Mesodermal cell (in vitro differentiated cells): ENCODE measurements at regions not wholly inside any gene's neighbourhood (a gene's known extent, or its start where the extent isn't known, plus 50 kb on each side); places are given as distances from the start of the nearest gene placed in this dataset.

Experiments
- H3K27ac ChIP-seq: 2 replicates; pipeline ENCODE4 v1.7.0; 2013; ENCODE audit warnings: mild to moderate bottlenecking, low read depth, low read length, moderate library complexity; ENCODE audit not compliant: severe bottlenecking
- H3K36me3 ChIP-seq: 2 replicates; pipeline ENCODE4 v1.7.1; 2013; ENCODE audit warnings: mild to moderate bottlenecking, low read length, moderate library complexity; ENCODE audit not compliant: control insufficient read depth, insufficient read depth
- H3K4me1 ChIP-seq: one replicate; pipeline ENCODE4 v1.7.1; 2013; ENCODE audit warnings: mild to moderate bottlenecking, low read length; ENCODE audit not compliant: insufficient read depth, control insufficient read depth, poor library complexity, severe bottlenecking
- H3K4me3 ChIP-seq: 2 replicates; pipeline ENCODE4 v1.7.0; 2013; ENCODE audit warnings: low read length, control low read depth, mild to moderate bottlenecking; ENCODE audit not compliant: insufficient read depth, poor library complexity, severe bottlenecking; ENCODE audit errors: extremely low read depth
- H3K9me3 ChIP-seq: 2 replicates; pipeline ENCODE4 v1.7.1; 2013; ENCODE audit warnings: mild to moderate bottlenecking, low read length, moderate library complexity; ENCODE audit not compliant: control insufficient read depth
- WGBS, 2 experiments: methylation state at CpG; one replicate each; pipeline ENCODE4 v1.1.5; 2013; ENCODE audit warnings: missing lambda C conversion rate in 2 of 2; ENCODE audit not compliant: insufficient coverage in 2 of 2; 5-methylcytosine and 5-hydroxymethylcytosine counted together

GRCh38 chr16:85999778-86000177, 100.8 kb downstream of the IRF8 start:
- no peaks in the 10 kb centered on the region for H3K36me3 ChIP-seq
- H3K4me1 ChIP-seq = no peaks in the 10 kb centered on the region
- WGBS, 2 experiments = 95 to 100% methylated on average over 2 to 3 of the region's 4 CpGs
- no peak overlapping the region for H3K4me3 ChIP-seq
- no peaks in the 10 kb centered on the region for H3K9me3 ChIP-seq
- H3K27ac ChIP-seq = no peak overlapping the region

GRCh38 chr16:86002178-86002900, 103.4 kb downstream of the IRF8 start:
- H3K9me3 ChIP-seq = no peaks in the 10 kb centered on the region
- 90 to 94% methylated on average over 2 to 3 of the region's 6 CpGs for WGBS, 2 experiments
- H3K36me3 ChIP-seq = no peaks in the 10 kb centered on the region
- H3K27ac ChIP-seq = no peak overlapping the region
- no peaks in the 10 kb centered on the region for H3K4me1 ChIP-seq
- no peak overlapping the region for H3K4me3 ChIP-seq

- Histone ChIP-seq H3K4me3 (no peak overlapping the region), H3K27ac (no peak overlapping the region), H3K9me3 (no peaks in the 10 kb centered on the region), H3K36me3 (no peaks in the 10 kb centered on the region), H3K4me1 (no peaks in the 10 kb centered on the region)
- no CpG with 5 or more reads among the region's 3 CpGs for WGBS, 2 experiments
These were observed 108.6 kb downstream of the IRF8 start for GRCh38 chr16:86007524-86007923.

- Histone ChIP-seq H3K9me3 (no peaks in the 10 kb centered on the region), H3K36me3 (no peaks in the 10 kb centered on the region), H3K27ac (no peak overlapping the region), H3K4me3 (no peak overlapping the region), H3K4me1 (no peaks in the 10 kb centered on the region)
- WGBS, 2 experiments = 87 to 91% methylated on average over 5 to 6 of the region's 6 CpGs
These were observed 111.7 kb downstream of the IRF8 start for GRCh38 chr16:86010680-86011141.

- 75 to 88% methylated on average over 2 to 4 of the region's 5 CpGs for WGBS, 2 experiments
These were observed 112.6 kb downstream of the IRF8 start for GRCh38 chr16:86011532-86011931.

GRCh38 chr16:86012221-86012620, 113.3 kb downstream of the IRF8 start:
- H3K4me3 ChIP-seq = no peak overlapping the region
- no peaks in the 10 kb centered on the region for H3K9me3 ChIP-seq
- no peak overlapping the region for H3K27ac ChIP-seq
- H3K36me3 ChIP-seq = no peaks in the 10 kb centered on the region
- WGBS, 2 experiments = 88 to 89% methylated on average over 5 of the region's 5 CpGs
- no peaks in the 10 kb centered on the region for H3K4me1 ChIP-seq

More at GRCh38 chr16:86011532-86011931, 112.6 kb downstream of the IRF8 start:
- Histone ChIP-seq H3K27ac (no peak overlapping the region), H3K9me3 (no peaks in the 10 kb centered on the region), H3K4me3 (no peak overlapping the region), H3K4me1 (no peaks in the 10 kb centered on the region), H3K36me3 (no peaks in the 10 kb centered on the region)

- Histone ChIP-seq H3K27ac (no peak overlapping the region), H3K9me3 (no peaks in the 10 kb centered on the region), H3K36me3 (no peaks in the 10 kb centered on the region), H3K4me3 (no peak overlapping the region), H3K4me1 (no peaks in the 10 kb centered on the region)
- WGBS, 2 experiments = no CpG with 5 or more reads among the region's 2 CpGs
These were observed 114.9 kb downstream of the IRF8 start for GRCh38 chr16:86013867-86014266.

GRCh38 chr16:86015606-86016005, 116.6 kb downstream of the IRF8 start:
- no peaks in the 10 kb centered on the region for H3K36me3 ChIP-seq
- 86 to 87% methylated on average over 5 to 6 of the region's 6 CpGs for WGBS, 2 experiments
- H3K9me3 ChIP-seq = peaks cover 10% of the 10 kb centered on the region
- no peaks in the 10 kb centered on the region for H3K4me1 ChIP-seq
- no peak overlapping the region for H3K27ac ChIP-seq
- no peak overlapping the region for H3K4me3 ChIP-seq

GRCh38 chr16:86016201-86016965, 117.4 kb downstream of the IRF8 start:
- H3K9me3 ChIP-seq = peaks cover 10% of the 10 kb centered on the region
- H3K27ac ChIP-seq = no peak overlapping the region
- WGBS, 2 experiments = 53 to 66% methylated on average over 11 to 13 of the region's 13 CpGs
- H3K36me3 ChIP-seq = no peaks in the 10 kb centered on the region
- no peaks in the 10 kb centered on the region for H3K4me1 ChIP-seq
- no peak overlapping the region for H3K4me3 ChIP-seq

- Histone ChIP-seq H3K9me3 (peaks cover 10% of the 10 kb centered on the region), H3K4me3 (no peak overlapping the region), H3K4me1 (no peaks in the 10 kb centered on the region), H3K27ac (peak overlapping the region; percentile 42), H3K36me3 (no peaks in the 10 kb centered on the region)
- WGBS, 2 experiments = no CpG with 5 or more reads among the region's 2 CpGs
These were observed 119.1 kb downstream of the IRF8 start for GRCh38 chr16:86018071-86018470.

GRCh38 chr16:86018487-86018886, 119.5 kb downstream of the IRF8 start:
- Histone ChIP-seq H3K9me3 (peaks cover 10% of the 10 kb centered on the region), H3K36me3 (no peaks in the 10 kb centered on the region), H3K27ac (peak overlapping the region; percentile 42), H3K4me3 (no peak overlapping the region), H3K4me1 (no peaks in the 10 kb centered on the region)
- WGBS, 2 experiments = 58 to 73% methylated on average over 3 to 4 of the region's 7 CpGs
